ELR (cell line): ENCODE measurements at regions not wholly inside any gene's neighbourhood (a gene's known extent, or its start where the extent isn't known, plus 50 kb on each side); places are given as distances from the start of the nearest gene placed in this dataset.

Experiments
- DNase-seq: peaks from one replicate; pipeline ENCODE4 v3.0.0-alpha.2; 2015; ENCODE audit warnings: low read depth

GRCh38 chr2:118186858-118187254 is 98.6 kb downstream of the INSIG2 start:
- no peak for DNase-seq

- peak; percentile 76 for DNase-seq
These were observed 98.0 kb downstream of the INSIG2 start for GRCh38 chr2:118186110-118186857.

GRCh38 chr2:118185210-118186109 is 97.2 kb downstream of the INSIG2 start:
- peak; percentile 35 for DNase-seq

- no peak for DNase-seq
These were observed 95.1 kb downstream of the INSIG2 start for GRCh38 chr2:118183381-118183780.

GRCh38 chr2:118179445-118179844 is 91.2 kb downstream of the INSIG2 start:
- no peak for DNase-seq

- no peak for DNase-seq
These were observed 89.6 kb downstream of the INSIG2 start for GRCh38 chr2:118177884-118178283.

- DNase-seq, result no peak
These were observed 89.0 kb downstream of the INSIG2 start for GRCh38 chr2:118177318-118177717.

GRCh38 chr2:118176601-118177000 is 88.3 kb downstream of the INSIG2 start:
- no peak for DNase-seq

- no peak for DNase-seq
These were observed 83.3 kb downstream of the INSIG2 start for GRCh38 chr2:118171546-118171945.

- DNase-seq, result no peak
These were observed 81.2 kb downstream of the INSIG2 start for GRCh38 chr2:118169359-118170005.

- no peak for DNase-seq
These were observed 80.3 kb downstream of the INSIG2 start for GRCh38 chr2:118168615-118169014.

GRCh38 chr2:118167026-118167425 is 78.8 kb downstream of the INSIG2 start:
- no peak for DNase-seq

- no peak for DNase-seq
These were observed 78.0 kb downstream of the INSIG2 start for GRCh38 chr2:118166242-118166641.

- no peak for DNase-seq
These were observed 77.3 kb downstream of the INSIG2 start for GRCh38 chr2:118165595-118165994.
